Right renal pelvis (tissue), 4 donors: ENCODE measurements at regions not wholly inside any gene's neighbourhood (a gene's known extent, or its start where the extent isn't known, plus 50 kb on each side); places are given as distances from the start of the nearest gene placed in this dataset.
A peak's percentile ranks its signal among the peaks of the same experiment; 100 is the strongest.

Experiments
- DNase-seq, 4 donors: peaks; one replicate each; pipeline ENCODE4 v3.0.0-alpha.2; 2013; ENCODE audit warnings: low read depth in 4 of 4, low spot score in 3 of 4, missing footprints in 1 of 4

DNA sequence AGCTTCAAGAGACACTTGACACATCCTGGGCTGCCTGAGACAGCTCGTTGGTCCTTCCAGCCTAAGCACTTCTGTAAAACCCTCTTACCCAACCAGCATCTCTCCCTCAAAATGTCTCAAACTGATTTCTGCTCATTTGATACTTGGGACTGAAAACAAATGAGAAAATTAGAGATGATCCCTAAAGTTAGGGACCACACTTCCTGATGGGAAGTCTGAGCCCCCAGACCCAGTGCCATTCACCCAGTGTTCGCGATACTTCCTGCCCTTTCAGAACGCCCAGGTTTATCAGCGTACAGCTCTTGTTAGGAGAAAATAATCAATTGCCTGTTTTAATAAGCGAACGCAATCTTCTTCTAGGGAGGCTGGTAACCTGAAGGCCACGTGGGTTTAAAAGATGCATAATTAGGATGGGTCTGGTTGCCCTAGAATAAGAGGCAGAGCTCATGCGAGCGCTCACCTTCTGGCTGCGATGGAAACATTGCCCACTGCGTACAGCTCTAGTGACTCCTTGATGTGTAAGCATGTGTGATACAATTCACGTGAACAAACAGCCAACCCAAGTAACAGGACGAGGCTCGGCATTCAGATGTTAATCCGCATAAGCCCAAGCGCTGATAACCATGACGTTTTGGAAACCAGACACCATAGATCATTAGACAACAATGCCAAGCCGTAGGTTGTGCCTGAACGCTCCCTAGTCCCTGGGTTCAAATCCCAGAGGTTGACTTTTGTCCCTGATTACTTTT is 213.1 kb downstream of the FOXL1 start:
- DNase-seq: no peak

DNA sequence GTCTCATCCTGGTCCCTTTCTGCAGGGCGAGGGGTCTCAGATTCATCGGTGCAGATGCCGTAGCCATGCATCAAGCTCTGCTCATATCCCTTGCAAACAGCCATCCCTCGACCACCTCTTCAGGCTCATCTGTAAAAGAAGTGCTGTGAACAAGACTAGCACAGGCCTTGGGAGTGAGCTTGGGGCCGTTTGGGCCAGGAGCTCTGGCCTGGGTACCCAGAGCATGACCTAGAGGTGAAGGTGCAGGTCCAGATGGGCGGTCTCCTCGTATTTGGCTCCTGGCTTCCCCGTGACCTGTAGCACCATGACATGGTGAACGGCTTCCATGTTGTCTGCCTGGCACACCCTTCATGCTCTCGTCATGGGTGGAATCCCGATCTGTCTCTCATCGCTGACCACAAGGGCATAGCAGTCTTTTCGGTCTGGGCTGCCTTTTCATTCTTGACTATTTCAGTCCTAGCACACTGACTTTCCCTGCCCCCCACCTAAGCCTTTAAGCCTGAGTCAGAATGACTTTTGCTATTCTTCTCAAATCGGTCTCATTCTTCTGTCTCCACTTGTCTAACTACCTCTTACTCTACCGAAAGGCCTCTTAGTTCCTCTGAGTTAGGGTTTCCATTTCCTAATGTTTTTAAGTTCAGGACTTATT is 216.0 kb downstream of the FOXL1 start:
- DNase-seq: no peak

DNA sequence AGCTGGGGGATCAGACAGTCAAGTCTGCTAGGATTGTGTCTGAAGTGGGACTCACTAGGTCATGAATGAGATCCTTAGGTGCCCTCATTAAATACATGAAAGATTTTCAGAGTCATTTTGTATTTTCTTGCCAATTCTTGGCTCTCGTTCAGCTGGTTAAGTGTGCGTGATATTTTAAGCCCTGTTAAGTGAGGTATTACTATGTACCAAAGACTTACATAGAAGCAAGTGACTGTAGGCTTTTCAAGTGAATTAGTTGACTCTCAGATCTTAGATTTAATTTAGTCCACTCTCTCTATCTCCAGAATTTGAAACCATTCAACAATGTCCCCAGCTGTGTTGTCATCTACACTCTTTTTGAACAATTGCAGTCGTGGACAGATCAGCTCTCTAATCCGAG is 219.4 kb downstream of the FOXL1 start:
- no peak for DNase-seq

DNA sequence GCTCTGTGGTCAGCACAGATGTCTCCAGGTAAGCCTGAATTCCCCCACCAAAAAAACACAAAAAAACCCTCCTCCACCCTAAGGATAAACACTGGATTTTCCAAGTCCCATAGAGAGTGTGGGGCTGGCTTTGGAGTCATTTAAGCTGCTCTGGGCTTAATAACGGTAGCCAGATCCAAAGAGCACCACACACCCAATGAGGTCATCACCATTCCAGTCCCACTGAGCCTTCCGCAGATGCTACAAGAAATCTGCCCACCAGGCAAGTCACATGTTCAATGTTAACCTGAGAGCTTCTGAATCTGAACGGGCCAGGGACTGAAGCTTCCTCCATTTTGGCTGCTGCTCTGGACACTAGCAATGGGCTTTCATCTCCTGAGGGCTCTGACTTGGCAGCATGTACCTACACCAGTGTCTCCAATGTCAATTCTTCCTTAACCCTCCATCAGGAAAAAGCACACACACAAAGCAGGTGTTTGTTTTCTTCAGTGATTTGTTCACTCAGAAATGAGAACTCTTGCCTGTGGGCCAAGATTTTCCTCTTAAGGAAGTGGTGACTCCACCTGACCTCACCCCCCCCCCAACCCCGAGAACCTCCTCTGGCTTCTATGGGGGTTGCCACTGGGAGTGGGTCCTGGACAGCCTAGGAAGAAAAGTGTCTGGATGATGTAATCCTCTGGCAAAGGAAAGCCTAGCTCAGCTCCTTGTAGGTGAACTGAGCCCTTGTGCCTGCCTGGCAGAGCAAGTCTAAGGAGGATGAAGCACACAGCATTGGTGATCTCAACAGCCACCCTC is 220.1 kb downstream of the FOXL1 start:
- no peak for DNase-seq

DNA sequence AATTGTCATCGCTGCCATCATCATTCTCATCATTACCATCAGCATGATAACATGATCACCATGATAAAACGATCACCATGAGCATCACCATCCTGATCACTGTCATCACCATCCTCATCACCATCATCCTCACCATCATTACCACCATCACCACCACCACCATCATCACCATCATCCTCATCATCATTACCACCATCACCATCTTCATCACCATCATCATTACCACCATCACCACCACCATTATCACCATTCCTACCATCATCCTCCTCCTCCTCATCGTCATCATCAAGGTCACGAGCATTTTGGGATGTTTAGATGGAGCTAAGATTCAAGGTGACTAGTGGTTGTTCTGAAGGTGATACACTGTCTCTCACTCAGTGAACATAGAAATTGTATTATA is 221.0 kb downstream of the FOXL1 start:
- DNase-seq: no peak

DNA sequence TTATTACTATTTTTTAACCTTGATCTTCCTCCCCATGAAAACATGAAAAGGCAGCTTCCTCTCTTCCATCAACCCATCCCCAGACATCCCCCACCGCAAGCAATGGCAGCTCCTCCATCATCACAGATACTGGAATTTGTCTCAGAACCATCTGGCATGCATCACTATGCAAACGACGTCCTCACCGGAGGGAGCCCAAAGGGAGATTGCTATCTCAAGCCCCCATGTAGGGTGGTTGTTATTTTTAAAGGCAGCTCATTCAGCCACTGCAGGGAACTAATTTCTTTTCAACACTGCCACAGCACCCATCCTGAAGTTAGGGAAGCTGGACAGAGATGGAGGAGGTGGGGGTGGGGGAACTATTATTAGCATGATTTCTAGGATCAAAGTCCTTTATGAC is 222.5 kb downstream of the FOXL1 start:
- no peak for DNase-seq

DNA sequence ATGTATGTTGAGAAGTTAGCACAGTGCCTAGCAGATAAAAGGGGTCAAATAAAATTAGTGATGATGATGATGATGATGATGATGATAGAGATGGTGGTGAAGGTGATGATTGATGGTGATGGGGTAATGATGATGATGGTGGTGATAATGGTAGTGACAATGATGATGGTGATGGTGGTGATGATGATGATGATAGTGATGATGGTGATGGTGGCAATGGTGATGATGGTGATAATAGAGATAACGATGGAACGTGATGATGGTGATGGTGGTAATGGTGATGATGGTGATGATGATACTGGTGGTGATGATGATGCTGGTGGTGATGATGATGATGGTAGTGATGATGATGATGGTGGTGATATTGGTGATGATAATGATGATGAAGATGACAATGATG is 223.7 kb downstream of the FOXL1 start:
- DNase-seq: no peak

DNA sequence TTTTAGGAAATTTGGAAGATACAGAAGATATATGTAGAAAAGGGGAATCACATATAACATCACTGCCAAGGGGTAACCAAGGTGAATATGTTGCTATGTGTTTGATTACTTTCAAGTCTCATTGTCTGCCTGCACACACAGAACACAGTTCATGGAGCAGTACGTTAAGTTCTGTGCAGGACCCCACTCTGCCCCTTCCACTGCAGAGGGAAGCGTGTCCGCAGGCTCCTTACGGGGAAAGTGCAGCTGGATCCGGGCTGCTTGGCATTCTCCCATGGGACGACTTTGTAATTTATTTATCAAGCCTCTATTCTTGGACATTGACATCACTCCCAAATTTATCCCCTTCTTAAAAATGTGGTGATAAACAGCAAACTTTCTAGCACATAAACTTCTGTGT is 226.8 kb downstream of the FOXL1 start:
- no peak for DNase-seq

DNA sequence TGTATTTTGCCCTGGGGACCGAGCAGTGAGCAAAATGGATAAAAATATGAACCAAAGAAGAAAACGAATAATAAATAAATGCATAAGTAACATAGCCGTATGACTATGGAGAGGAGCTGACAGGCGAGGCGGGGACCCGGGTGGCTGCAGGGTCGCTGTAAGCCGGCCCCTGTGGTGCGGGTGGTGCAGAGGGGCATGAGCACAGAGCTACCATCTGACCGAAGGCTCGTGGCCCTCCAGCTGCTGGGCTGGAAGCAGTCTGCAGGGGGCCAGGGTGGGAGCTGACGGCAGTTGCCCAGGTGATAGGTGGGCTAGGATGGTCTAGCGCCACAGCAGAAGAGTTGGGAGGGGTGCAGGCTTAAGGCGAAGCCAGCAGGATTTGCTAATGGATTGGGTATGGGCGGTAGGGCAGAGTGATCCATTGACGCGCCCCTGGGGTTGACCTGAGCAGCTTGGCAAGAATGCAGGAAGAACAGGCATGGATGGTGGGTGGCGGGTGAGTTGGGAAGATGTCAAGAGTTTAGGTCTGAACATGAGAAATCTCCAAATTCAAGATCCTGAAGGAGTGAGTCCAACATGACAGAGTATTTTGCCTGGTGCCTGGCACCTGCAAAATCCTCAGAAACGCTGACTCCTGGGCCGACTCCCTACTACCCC is 228.0 kb downstream of the FOXL1 start:
- DNase-seq: no peak

DNA sequence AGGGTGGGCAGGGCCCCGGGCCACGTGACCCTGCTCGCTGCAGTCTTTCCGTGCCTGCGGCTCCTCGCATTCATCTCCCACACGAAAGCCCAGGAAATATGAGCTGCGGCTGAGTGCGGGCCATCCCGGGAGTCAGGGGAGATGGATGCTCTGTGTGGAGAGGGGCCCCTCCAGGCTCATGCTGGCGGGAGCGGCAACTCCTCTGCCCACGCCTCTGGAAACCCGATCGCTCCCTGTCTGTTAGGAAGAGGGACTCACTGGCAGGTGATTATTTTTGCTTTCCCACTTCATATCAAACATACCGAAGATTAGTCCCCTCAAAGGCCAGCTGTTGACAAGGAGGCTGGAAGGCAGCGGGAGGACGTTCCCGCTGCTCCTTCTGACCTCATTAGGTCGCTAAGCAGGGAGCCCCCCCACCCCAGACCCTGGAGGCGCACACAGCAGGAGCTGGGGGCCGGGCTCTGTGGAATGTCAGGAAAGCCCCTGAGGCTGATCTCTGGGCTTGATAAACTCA is 228.5 kb downstream of the FOXL1 start:
- DNase-seq: peak; percentile 43 to 63 (median 52)

DNA sequence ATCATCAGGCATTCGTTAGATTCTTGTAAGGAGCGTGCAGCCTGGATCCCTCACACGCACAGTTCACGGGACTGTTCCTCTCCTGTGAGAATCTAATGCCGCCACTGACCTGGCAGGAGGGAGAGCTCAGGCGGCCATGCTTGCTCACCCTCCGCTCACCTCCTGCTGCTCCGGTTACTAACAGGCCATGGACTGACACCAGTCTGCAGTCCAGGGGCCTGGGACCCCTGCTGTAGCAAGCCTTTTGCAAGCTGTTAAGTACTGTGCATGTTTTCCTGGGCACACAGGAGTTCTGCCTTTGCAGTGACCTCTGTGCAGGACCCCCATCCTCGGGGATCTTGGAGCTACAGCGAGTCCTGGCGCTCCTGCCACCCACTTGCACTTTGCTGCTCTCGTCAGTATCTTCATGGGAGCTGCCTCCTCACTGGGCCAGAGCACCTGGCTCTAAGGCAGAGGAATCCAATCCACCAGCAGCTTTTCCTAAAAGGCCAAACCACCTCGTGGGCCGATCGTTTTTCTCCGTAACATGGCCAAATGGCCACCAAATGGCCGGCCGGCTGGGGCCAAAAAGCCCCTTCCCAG is 230.6 kb downstream of the FOXL1 start:
- DNase-seq: no peak

DNA sequence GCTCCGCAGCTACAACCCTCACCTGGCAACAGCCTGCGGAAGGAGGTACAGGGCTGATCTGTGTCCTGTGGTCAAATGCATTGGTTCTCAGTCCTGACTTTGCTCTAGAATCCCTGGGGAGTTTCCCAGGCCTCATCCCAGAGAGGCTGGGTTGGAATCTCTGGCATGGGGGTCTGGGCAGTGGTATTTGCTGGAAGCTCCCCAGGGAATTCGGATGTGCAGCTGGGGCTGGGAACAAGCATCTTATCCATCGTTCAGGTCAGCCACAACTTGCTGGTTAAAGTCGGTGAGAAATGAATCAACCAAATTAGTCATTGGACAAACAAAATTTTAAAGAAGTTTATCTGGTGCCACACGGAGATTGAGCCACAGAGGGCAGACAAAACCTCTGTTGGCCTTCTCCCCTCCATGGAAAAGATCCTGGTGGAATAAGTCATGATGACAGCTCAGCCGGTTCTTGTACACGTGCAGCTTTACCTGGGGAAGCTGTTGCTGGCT is 231.2 kb downstream of the FOXL1 start:
- no peak for DNase-seq

DNA sequence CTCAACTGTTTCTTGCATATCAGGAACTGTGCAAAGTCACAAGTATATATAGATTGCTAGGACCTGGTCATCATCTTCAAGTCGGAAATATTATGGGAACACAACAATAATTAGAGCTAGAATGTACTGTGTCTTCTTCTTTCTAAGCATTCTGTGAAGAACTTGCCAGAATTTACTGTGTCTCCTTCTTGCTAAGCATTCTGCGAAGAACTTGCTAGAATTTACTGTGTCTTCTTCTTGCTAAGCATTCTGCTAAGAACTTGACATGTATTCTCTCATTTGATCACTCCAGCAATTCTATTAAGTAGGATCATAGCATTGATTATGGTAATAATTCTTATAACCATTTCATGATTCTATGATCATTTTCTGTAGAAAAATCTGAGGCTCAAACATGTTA is 231.7 kb downstream of the FOXL1 start:
- no peak for DNase-seq

DNA sequence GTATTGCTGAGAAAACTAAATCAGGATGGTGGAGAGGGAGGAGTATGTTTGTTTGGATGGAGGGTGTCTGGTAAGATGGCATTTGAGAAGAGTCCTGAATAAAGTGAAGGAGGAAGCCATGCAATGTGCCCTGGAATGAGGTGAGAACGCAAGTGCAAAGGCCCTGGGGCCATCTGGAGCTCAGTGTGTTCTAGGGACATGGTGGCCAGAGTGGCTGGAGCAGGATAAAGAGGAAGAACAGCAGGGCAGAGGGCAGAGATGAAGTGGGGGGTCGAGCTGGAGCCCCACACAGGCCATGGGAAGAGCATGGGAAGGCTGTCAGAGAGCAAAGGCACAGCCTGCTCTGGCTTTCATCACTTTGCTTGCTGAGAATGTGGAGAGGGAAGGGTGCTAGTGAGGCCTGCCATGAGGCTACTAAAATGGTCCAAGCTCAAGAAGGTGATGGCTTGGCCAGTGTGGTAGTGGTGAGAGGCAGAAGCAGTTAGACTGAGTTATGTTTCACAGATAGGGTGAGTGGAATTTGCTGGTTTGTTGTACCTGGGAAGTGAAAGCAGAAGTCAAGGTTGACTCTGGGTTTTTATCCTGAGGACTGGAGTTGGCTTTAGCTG is 234.1 kb downstream of the FOXL1 start:
- DNase-seq: no peak

DNA sequence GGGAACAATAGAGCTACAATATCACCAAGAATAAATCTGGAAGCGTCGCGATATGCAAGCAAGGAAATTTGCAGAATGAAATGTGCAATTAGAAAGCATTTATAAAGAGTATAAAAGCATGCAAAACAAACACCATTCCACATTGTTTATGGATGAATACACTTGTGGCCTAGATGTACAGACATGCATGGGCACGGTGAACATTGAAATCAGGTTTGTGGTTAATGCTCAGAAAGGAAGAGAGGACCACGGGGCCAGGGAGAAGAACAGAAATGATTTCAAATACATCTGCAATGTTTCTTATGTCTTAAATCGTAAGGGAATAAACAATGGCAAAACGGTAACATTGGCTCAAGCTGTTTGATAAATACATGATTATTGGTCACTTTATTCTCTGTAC is 235.9 kb downstream of the FOXL1 start:
- no peak for DNase-seq

DNA sequence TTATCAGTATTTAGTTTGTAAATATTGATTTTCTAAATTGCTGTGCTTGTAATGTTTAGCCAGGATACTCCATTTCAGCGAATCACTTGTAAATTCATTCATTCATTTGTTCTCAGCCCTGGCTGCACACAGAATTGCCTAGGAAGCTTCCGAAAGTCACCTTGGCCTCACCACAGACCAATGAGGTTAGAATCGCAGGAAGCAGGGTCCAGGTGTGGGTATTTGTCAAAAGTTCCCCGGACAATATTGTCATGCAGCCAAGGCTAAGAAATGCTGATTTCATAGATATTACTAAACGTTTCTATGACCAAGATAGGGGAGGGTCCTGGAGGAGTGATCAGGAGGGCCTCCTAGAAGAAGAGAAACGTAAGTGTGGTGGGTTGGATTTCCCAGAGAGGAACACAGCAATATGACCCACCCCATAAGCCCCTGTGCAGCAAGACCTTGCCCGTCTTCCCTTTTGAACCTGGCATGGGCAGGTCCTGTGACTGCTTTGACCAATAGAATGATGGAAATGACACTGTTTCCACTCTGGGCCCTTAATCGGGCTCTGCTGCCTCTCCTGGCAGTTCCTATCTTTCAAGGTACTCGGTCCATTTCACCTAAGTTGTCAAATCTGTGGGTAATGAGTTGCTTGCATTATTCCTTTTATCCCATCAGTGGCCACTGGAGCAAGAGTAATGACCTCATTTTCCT is 238.7 kb downstream of the FOXL1 start:
- no peak for DNase-seq

DNA sequence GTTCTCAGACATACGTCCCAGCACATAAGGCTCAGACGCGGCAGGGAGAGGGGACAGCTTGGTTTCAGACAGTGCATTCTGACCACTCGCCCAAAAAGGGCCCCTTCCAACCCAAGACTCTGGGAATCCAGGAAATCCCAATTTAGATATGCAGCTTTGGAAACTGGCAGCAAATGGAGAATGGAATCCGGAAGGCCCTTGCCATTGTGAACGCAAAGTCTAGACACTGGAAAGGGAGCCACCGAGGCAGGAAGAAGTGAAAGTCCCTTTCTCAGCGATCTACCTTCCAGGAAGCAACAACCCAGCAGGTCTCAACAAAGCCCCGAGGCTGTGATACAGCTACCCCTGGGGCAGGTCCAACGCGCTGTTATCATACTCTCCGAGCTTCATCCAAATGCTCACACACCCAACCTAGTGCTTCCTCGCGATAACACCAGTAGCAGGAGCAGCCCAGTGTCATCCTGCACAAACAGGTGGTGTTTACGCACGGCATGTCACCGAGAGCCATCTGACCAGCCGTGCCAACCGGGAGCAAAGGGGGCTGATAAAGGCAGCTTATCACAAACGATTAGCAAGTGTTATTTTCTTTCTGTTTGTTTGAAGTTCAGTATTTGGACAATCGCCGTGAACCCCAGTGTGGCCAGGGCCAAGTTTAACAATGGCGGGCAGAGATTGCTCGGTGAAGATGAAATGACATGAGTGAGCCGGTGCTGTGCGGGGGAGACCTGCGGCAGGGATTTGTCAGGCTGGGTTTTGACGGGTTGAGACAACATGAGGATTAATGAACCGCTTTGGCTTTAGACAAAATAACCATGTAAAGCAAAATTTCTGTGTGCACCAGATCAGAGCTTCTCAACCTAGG is 240.6 kb downstream of the FOXL1 start:
- DNase-seq: no peak

DNA sequence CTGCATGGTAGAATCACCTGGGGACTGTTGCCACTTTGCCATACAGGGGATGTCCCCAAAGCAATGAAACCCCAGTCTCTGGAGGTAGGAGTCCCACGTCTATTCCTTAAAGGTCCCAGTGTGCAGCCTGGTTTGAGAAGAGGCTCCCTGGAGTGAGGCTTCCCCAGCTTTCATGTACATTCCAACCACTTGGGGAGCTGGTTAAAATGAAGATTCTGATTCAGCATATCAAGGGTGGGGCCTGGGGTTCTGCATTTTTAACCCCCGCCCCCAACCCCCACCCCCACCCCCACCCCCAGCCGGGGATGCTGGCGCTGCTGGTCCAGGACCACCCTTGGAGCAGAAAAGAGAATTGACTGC is 241.2 kb downstream of the FOXL1 start:
- no peak for DNase-seq

DNA sequence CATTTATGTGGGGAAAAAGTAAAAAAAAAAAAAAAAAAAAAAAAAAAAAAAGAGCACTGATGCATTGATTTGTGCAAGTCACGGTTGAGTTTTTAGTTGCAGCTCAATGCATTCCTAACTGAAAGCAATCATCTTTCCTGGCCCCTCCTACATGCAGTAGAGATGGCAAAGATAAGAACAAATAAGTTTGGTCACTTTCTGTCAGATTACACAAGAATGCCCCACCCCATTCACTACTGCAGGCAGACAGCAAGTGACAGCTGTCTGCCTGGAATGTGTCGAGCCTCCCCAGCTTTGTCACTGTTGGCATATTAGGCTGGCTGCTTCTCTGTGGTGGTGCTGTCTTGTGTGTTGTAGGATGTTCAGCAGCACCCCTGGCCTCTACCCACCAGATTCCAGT is 243.5 kb downstream of the FOXL1 start:
- no peak for DNase-seq
